Gastroesophageal sphincter (tissue), 4 donors: ENCODE measurements at regions not wholly inside any gene's neighbourhood (a gene's known extent, or its start where the extent isn't known, plus 50 kb on each side); places are given as distances from the start of the nearest gene placed in this dataset.

Experiments used
- ATAC-seq: fragments of 150-250 bp; one replicate; pipeline ENCODE4 v1.9.1; 2016; ENCODE audit warnings: mild to moderate bottlenecking, moderate library complexity
- H3K27ac ChIP-seq, 4 donors: fragments of 200-600 bp; sonication (generic) in 3 of 4; 1 replicate in 3 of 4; 2 replicates in 1 of 4; pipeline ENCODE4 v1.5.1; 2016 to 2019
- H3K27me3 ChIP-seq: fragments of 200-600 bp; sonication (generic); one replicate; pipeline ENCODE4 v1.5.1; 2019
- H3K36me3 ChIP-seq, 2 donors: fragments of 200-600 bp; sonication (generic); one replicate each; pipeline ENCODE4 v1.5.1; 2019; ENCODE audit warnings: control low read depth in 1 of 2
- H3K4me1 ChIP-seq, 3 donors: fragments of 200-600 bp; sonication (generic); 1 replicate in 2 of 3; 2 replicates in 1 of 3; pipeline ENCODE4 v1.5.1; 2016 to 2019; ENCODE audit warnings: control low read depth in 2 of 3
- H3K4me3 ChIP-seq, 2 donors: fragments of 200-600 bp; sonication (generic); one replicate each; pipeline ENCODE4 v1.5.1; 2019; ENCODE audit warnings: mild to moderate bottlenecking in 1 of 2, moderate library complexity in 1 of 2
- H3K9me3 ChIP-seq, 3 donors: fragments of 200-600 bp; sonication (generic); one replicate each; pipeline ENCODE4 v1.5.1; 2017 to 2019; ENCODE audit warnings: control low read depth in 2 of 3
- CTCF ChIP-seq, 4 experiments: fragments of 200-600 bp in 2 of 4; fragments of 450-650 bp in 2 of 4; sonication (generic) in 1 of 4; IDR thresholded peaks; one replicate each; pipeline ENCODE4 v1.5.1; 2017 to 2019; ENCODE audit warnings: antibody characterized with exemption in 4 of 4, mild to moderate bottlenecking in 2 of 4, moderate library complexity in 2 of 4
- EP300 ChIP-seq: sonication (generic); formaldehyde crosslinking; IDR thresholded peaks from one replicate; pipeline ENCODE4 v1.6.1; 2017; ENCODE audit warnings: antibody characterized with exemption, mild to moderate bottlenecking
- POLR2A ChIP-seq, 2 donors: fragments of 450-650 bp; IDR thresholded peaks; one replicate each; pipeline ENCODE4 v1.6.1; 2017; ENCODE audit warnings: antibody characterized with exemption in 2 of 2, mild to moderate bottlenecking in 2 of 2, moderate library complexity in 1 of 2
- POLR2AphosphoS5 ChIP-seq: sonication (generic); formaldehyde crosslinking; IDR thresholded peaks from one replicate; pipeline ENCODE4 v1.6.1; 2017; ENCODE audit warnings: antibody characterized with exemption
- WGBS, 2 donors: methylation state at CpG; one replicate each; pipeline ENCODE4 v1.1.5; 2018; ENCODE audit warnings: low coverage in 1 of 2; 5-methylcytosine and 5-hydroxymethylcytosine counted together

GRCh38 chr5:39800042-39800601 is 375.3 kb upstream of the DAB2 start:
- Histone ChIP-seq H3K9me3 (no peaks in the 10 kb centered on the region), H3K4me3 (no peak overlapping the region), H3K36me3 (no peaks in the 10 kb centered on the region), H3K27ac (no peak overlapping the region), H3K27me3 (no peaks in the 10 kb centered on the region), H3K4me1 (peaks cover 0 to 14% (median 0%) of the 10 kb centered on the region in 3 donors)
- WGBS, 2 donors: 13 to 21% methylated on average over 3 of the region's 3 CpGs
- no peak for TF ChIP-seq EP300
- no peak for TF ChIP-seq POLR2A (IDR thresholded peaks at IDR 0.05)
- no peak for TF ChIP-seq CTCF (IDR thresholded peaks at IDR 0.05)
- TF ChIP-seq POLR2AphosphoS5: no peak
- no peak for ATAC-seq

- Histone ChIP-seq H3K4me3 (no peak overlapping the region), H3K27me3 (no peaks in the 10 kb centered on the region), H3K9me3 (no peaks in the 10 kb centered on the region), H3K27ac (no peak overlapping the region), H3K4me1 (peaks cover 0 to 19% (median 0%) of the 10 kb centered on the region in 3 donors), H3K36me3 (no peaks in the 10 kb centered on the region)
- 16 to 41% methylated on average over 2 of the region's 2 CpGs for WGBS, 2 donors
- no peak for ATAC-seq
- TF ChIP-seq CTCF (IDR thresholded peaks at IDR 0.05) (no peak), POLR2A (IDR thresholded peaks at IDR 0.05) (no peak), POLR2AphosphoS5 (no peak), EP300 (no peak)
These were observed 374.5 kb upstream of the DAB2 start for GRCh38 chr5:39799242-39799641.

- no peak for TF ChIP-seq POLR2AphosphoS5
- no peak for TF ChIP-seq POLR2A (IDR thresholded peaks at IDR 0.05)
- TF ChIP-seq CTCF (IDR thresholded peaks at IDR 0.05): no peak
- TF ChIP-seq EP300: no peak
- no peak overlapping the region for H3K4me3 ChIP-seq
- ATAC-seq: no peak
- WGBS, 2 donors: 11 to 28% methylated on average over 4 to 5 of the region's 5 CpGs
- H3K27ac ChIP-seq: no peak overlapping the region
- no peaks in the 10 kb centered on the region for H3K36me3 ChIP-seq
- H3K9me3 ChIP-seq: no peaks in the 10 kb centered on the region
- H3K27me3 ChIP-seq: no peaks in the 10 kb centered on the region
- peaks cover 0 to 16% (median 0%) of the 10 kb centered on the region in 3 donors for H3K4me1 ChIP-seq
These were observed 369.9 kb upstream of the DAB2 start for GRCh38 chr5:39794513-39795210.

- 94 to 98% methylated on average over 5 to 6 of the region's 7 CpGs for WGBS, 2 donors
- H3K9me3 ChIP-seq: no peaks in the 10 kb centered on the region
- no peaks in the 10 kb centered on the region for H3K27me3 ChIP-seq
- no peak for ATAC-seq
- H3K27ac ChIP-seq: no peak overlapping the region
- H3K36me3 ChIP-seq: no peaks in the 10 kb centered on the region
- no peak overlapping the region for H3K4me3 ChIP-seq
- TF ChIP-seq EP300 (no peak), CTCF (IDR thresholded peaks at IDR 0.05) (no peak), POLR2AphosphoS5 (no peak), POLR2A (IDR thresholded peaks at IDR 0.05) (no peak)
- no peaks in the 10 kb centered on the region for H3K4me1 ChIP-seq
These were observed 360.6 kb upstream of the DAB2 start for GRCh38 chr5:39785410-39785809.
